Fibroblast of lung (primary cell): ENCODE measurements at regions not wholly inside any gene's neighbourhood (a gene's known extent, or its start where the extent isn't known, plus 50 kb on each side); places are given as distances from the start of the nearest gene placed in this dataset.

Source experiments
- EZH2 ChIP-seq: IDR thresholded peaks from 2 replicates; pipeline ENCODE4 v1.5.1; 2012; ENCODE audit warnings: low read length, control low read depth, mild to moderate bottlenecking; ENCODE audit errors: missing control alignments
- TF ChIP-seq, protein P1 (sequence below), 2 donors: IDR thresholded peaks in 1 of 2; conservative IDR thresholded peaks in 1 of 2; 1 replicate in 1 of 2; 2 replicates in 1 of 2; pipeline ENCODE4 v1.5.1; 2011 to 2012; ENCODE audit warnings: low read length in 2 of 2, control low read depth in 1 of 2, inconsistent platforms in 1 of 2, low read depth in 1 of 2, mild to moderate bottlenecking in 1 of 2

DNA sequence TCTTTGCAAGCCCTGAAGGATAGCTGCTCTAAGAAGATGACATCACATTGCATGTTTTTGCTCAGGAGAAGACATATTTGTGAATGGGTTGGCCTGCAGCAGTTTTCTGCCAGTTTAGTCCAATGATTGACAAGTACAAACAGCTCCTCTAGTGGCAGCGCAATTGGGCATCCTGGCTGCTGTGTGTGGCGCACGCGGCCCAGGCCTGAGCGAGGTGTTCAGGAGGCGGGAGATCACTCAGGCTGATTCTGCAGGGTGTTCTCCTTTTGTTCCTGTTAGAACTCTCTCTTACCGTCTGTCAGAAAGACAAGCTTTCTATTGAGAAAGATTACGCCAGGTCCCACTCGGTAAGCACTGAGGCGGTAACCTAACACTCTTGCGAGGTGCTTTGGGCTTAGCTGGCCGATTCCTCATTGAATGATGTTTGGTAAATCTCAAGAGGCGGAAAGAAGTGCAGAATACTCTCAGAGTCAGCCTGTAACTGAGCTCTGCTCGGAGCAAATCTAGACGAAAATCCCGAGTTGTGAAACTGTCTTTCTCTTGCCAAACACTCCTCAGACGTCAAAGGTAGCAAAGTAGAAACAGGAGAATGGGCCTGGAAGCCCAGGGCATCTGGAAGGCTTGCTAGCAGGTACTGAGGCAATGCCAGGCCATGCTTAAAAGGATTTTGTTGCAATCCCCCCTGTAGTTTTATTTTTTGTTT, 219.2 kb upstream of the BMPER start:
- TF ChIP-seq, protein P1, sequence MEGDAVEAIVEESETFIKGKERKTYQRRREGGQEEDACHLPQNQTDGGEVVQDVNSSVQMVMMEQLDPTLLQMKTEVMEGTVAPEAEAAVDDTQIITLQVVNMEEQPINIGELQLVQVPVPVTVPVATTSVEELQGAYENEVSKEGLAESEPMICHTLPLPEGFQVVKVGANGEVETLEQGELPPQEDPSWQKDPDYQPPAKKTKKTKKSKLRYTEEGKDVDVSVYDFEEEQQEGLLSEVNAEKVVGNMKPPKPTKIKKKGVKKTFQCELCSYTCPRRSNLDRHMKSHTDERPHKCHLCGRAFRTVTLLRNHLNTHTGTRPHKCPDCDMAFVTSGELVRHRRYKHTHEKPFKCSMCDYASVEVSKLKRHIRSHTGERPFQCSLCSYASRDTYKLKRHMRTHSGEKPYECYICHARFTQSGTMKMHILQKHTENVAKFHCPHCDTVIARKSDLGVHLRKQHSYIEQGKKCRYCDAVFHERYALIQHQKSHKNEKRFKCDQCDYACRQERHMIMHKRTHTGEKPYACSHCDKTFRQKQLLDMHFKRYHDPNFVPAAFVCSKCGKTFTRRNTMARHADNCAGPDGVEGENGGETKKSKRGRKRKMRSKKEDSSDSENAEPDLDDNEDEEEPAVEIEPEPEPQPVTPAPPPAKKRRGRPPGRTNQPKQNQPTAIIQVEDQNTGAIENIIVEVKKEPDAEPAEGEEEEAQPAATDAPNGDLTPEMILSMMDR (conservative IDR thresholded peaks at IDR 0.05 in 1 of 2, IDR thresholded peaks at IDR 0.05 in 1 of 2; ENCODE audit: low read depth in 1 of 2, low read length in 2 of 2), result no peak
- no peak for TF ChIP-seq EZH2
